ENCODE measurements at regions not wholly inside any gene's neighbourhood (a gene's known extent, or its start where the extent isn't known, plus 50 kb on each side); places are given as distances from the start of the nearest gene placed in this dataset.

DNA sequence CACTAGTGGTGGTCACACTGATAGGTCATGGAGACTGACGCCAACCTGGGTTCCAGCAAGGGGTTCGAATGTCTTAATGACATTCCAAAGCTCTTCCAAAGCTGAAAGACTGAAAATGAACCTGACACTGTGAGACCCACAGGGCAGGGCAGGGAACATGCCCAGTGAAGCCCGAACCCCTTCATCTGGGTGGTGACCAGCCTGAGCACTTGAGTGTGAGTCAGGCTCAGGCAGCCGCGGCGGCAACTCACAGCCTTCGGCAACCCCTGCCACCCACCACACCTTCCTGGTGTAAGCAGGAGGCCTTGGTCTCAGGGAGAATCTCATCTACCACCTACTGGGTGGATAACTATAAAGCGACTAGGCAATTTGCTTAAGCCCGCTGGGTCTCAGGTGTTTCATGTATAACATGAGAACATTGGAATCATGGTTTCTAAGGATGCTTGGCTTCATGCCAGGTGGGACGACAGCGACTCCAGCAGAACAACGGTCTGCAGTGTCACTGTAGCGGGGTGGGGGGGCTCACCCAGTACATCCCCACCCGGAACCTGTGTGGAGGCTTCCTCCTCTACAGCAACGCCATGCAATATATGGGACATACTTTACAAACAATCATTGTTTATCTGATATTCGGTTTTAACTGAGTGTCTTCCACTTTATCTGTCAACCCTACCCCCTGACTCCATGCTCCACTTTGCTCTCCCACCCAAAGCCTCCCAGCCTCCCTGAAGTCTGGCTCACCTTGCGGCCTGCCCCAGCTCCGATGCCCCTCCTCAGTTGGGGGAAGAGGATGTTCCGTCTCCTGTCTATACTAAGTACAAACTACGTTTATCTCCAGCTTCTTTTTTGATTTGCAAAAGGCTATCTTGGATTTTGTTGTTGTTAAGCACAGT, 125.0 kb upstream of the MEF2A start:
- Mint-ChIP-seq H3K4me3 (no peak overlapping the region), H3K27me3 (no peaks in the 10 kb centered on the region), H3K27ac (no peak overlapping the region), H3K9me3 (no peaks in the 10 kb centered on the region), H3K36me3 (no peaks in the 10 kb centered on the region), H3K4me1 (peaks cover 21% of the 10 kb centered on the region)
- no peak for ATAC-seq (ENCODE audit: low read depth)
- no peak for DNase-seq (ENCODE audit: low spot score in 2 of 2)

GRCh38 chr15:99441444-99441800, 124.4 kb upstream of the MEF2A start:
- peaks cover 21% of the 10 kb centered on the region for H3K4me1 Mint-ChIP-seq
- H3K27me3 Mint-ChIP-seq: no peaks in the 10 kb centered on the region
- H3K9me3 Mint-ChIP-seq: no peaks in the 10 kb centered on the region
- ATAC-seq (ENCODE audit: low read depth): no peak
- H3K27ac Mint-ChIP-seq: no peak overlapping the region
- no peak overlapping the region for H3K4me3 Mint-ChIP-seq
- H3K36me3 Mint-ChIP-seq: no peaks in the 10 kb centered on the region
- DNase-seq (ENCODE audit: low spot score in 2 of 2): no peak

GRCh38 chr15:99441871-99442251, 123.9 kb upstream of the MEF2A start:
- Mint-ChIP-seq H3K9me3 (no peaks in the 10 kb centered on the region), H3K27me3 (no peaks in the 10 kb centered on the region), H3K4me3 (no peak overlapping the region), H3K4me1 (peaks cover 21% of the 10 kb centered on the region), H3K36me3 (no peaks in the 10 kb centered on the region), H3K27ac (no peak overlapping the region)
- no peak for DNase-seq (ENCODE audit: low spot score in 2 of 2)
- ATAC-seq (ENCODE audit: low read depth): no peak

DNA sequence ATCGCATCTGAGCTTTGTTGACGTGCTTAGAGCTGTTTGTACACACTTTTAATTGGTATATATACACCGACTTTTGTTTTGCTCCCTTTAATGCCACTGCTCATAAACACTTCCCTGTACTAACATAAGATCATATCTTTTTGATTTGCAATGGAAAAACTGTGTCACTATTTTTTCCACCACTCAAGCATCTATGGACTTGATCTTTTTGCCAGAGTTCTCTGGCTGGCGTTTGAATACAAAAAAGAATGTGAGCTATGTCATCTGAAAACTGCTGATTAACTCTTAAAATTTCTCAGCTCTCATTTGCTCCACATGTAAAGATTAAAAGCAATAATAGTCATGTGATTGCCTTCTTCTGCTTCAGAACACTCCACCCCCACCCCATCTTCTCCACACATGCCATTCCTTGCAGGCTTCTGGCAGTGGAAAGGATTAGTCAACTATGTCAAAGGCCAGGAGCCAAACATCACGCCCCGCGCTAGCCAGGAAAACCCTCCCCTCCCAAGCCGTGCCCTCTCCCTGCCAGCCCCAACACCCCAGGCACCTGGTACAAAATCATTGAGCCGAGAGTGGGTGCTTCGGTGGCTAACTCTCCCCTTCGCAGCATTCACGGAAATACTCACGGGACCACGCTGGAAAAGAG, 123.4 kb upstream of the MEF2A start:
- Mint-ChIP-seq H3K27me3 (no peaks in the 10 kb centered on the region), H3K9me3 (no peaks in the 10 kb centered on the region), H3K4me1 (peaks cover 21% of the 10 kb centered on the region), H3K36me3 (no peaks in the 10 kb centered on the region), H3K27ac (peak overlapping the region; percentile 21), H3K4me3 (peak overlapping the region; percentile 72)
- no peak for DNase-seq (ENCODE audit: low spot score in 2 of 2)
- ATAC-seq (ENCODE audit: low read depth): peak; percentile 57

GRCh38 chr15:99443056-99443756, 122.6 kb upstream of the MEF2A start:
- no peaks in the 10 kb centered on the region for H3K9me3 Mint-ChIP-seq
- peak overlapping the region; percentile 56 for H3K27ac Mint-ChIP-seq

DNA sequence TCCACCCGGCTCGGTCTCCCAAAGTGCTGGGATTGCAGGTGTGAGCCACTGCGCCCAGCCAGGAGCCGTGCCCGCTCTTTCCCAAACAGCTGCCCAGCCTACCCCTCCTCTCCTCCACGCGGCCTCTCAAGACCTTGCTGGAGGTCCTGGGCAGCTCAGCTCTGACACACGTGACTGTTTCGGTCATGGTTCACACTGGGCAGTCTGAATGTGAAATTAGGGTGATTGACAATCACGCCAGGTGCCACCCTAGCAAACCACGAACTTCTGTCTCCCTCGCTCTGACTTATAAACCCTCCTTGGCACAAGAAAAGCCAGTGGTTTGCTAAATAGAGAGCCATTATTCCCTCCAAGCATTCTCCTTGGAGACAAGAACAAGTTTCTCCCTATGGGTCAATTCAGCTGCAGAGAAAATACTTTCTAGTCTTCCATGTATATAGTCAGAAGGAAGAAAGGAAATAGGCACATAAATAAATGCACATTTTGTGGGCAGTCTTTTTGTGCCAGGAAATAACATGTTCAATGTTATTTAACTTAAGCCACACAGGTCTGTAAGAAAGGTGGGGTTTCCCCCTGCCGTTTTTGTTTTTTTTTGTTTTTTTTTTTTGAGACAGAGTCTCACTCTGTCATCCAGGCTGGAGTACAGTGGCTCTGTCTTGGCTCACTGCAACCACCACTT, 121.9 kb upstream of the MEF2A start:
- peak; percentile 47 for ATAC-seq (ENCODE audit: low read depth)

More at GRCh38 chr15:99443056-99443756, 122.6 kb upstream of the MEF2A start:
- ATAC-seq (ENCODE audit: low read depth) (no peak), DNase-seq (ENCODE audit: low spot score in 2 of 2) (no peak)
- peaks cover 24% of the 10 kb centered on the region for H3K4me1 Mint-ChIP-seq
- H3K36me3 Mint-ChIP-seq: no peaks in the 10 kb centered on the region
- H3K4me3 Mint-ChIP-seq: peak overlapping the region; percentile 72
- H3K27me3 Mint-ChIP-seq: no peaks in the 10 kb centered on the region

GRCh38 chr15:99445272-99445850, 120.4 kb upstream of the MEF2A start:
- DNase-seq (ENCODE audit: low spot score in 2 of 2) (no peak), ATAC-seq (ENCODE audit: low read depth) (no peak)
- Mint-ChIP-seq H3K27me3 (no peaks in the 10 kb centered on the region), H3K4me3 (no peak overlapping the region), H3K9me3 (no peaks in the 10 kb centered on the region), H3K27ac (no peak overlapping the region), H3K36me3 (no peaks in the 10 kb centered on the region), H3K4me1 (peaks cover 29% of the 10 kb centered on the region)

More for the DNA sequence above, 121.9 kb upstream of the MEF2A start:
- H3K4me3 Mint-ChIP-seq: no peak overlapping the region
- peak overlapping the region; percentile 56 for H3K27ac Mint-ChIP-seq
- DNase-seq (ENCODE audit: low spot score in 2 of 2): no peak
- no peaks in the 10 kb centered on the region for H3K27me3 Mint-ChIP-seq
- H3K9me3 Mint-ChIP-seq: no peaks in the 10 kb centered on the region
- H3K36me3 Mint-ChIP-seq: no peaks in the 10 kb centered on the region
- peaks cover 26% of the 10 kb centered on the region for H3K4me1 Mint-ChIP-seq

GRCh38 chr15:99446565-99447496, 119.0 kb upstream of the MEF2A start:
- Mint-ChIP-seq H3K27ac (no peak overlapping the region), H3K4me1 (peaks cover 39% of the 10 kb centered on the region), H3K36me3 (no peaks in the 10 kb centered on the region), H3K9me3 (no peaks in the 10 kb centered on the region), H3K4me3 (no peak overlapping the region), H3K27me3 (no peaks in the 10 kb centered on the region)
- DNase-seq (ENCODE audit: low spot score in 2 of 2) (no peak), ATAC-seq (ENCODE audit: low read depth) (no peak)

DNA sequence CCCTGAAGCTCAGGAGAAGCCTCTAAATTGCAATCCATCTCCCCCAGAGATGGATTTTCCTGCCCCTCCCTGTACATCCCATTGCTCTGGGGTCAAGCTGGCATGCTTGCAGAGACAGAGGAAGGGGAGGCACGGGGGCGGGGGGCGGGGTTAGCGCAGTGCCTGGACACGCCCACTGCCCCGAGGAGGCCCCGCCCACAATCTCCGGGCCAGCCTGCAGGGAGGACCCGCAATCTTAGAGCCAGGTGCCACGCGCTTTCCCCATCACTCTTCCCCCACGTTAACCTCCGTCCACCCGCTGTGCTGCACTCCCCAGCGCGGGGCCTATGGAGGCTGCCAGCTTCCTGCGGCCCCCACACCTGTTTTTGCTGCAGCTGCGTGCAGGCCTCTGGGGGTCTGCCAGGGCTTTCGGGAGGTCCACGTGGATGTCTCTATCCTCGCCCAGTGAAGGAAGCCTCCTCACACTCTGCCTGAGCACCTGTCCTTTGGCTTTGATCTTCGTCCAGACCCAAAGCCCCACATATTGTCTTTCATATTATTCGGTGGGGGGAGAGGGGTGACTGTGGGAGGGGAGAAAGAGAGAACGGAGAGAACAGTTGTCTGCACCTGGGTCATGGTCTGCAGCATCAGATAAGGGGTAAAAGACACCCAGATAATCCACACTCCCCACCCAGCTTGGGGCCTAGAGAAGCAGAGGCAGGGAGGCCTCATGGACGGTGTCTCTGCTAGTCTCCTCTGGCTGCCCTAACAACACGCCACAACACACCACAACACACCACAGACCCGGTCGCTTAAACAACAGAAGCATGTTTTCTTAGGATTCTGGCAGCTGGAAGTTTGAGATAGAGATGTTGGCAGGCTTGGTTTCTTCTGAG, 118.0 kb upstream of the MEF2A start:
- Mint-ChIP-seq H3K4me1 (peaks cover 37% of the 10 kb centered on the region), H3K36me3 (no peaks in the 10 kb centered on the region), H3K9me3 (no peaks in the 10 kb centered on the region), H3K4me3 (no peak overlapping the region), H3K27me3 (no peaks in the 10 kb centered on the region), H3K27ac (no peak overlapping the region)
- DNase-seq (ENCODE audit: low spot score in 2 of 2) (peak in 1 of 2 donors; percentile 10), ATAC-seq (ENCODE audit: low read depth) (no peak)

DNA sequence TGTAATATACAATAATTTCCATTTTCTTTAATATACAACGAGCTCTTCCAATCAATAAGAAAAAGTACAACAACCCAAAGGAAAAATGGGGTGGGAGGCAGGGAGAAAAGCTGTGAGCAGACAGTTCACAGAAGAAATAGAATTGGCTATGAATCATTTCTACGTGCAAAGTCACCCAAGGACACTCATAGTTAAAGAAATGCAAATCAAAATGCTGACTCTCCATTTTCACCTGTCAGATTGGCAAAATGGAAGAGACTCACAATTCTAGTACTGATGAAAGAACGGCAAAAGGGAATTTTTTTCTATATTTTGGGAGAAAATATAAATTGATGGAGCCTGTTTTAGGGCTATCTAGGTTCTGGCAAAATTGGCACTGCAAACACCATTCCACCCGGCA, 116.3 kb upstream of the MEF2A start:
- Mint-ChIP-seq H3K9me3 (no peaks in the 10 kb centered on the region), H3K4me1 (peaks cover 36% of the 10 kb centered on the region), H3K27ac (no peak overlapping the region), H3K4me3 (no peak overlapping the region), H3K27me3 (no peaks in the 10 kb centered on the region), H3K36me3 (no peaks in the 10 kb centered on the region)
- DNase-seq (ENCODE audit: low spot score in 2 of 2) (peak in 1 of 2 donors; percentile 1), ATAC-seq (ENCODE audit: low read depth) (no peak)

DNA sequence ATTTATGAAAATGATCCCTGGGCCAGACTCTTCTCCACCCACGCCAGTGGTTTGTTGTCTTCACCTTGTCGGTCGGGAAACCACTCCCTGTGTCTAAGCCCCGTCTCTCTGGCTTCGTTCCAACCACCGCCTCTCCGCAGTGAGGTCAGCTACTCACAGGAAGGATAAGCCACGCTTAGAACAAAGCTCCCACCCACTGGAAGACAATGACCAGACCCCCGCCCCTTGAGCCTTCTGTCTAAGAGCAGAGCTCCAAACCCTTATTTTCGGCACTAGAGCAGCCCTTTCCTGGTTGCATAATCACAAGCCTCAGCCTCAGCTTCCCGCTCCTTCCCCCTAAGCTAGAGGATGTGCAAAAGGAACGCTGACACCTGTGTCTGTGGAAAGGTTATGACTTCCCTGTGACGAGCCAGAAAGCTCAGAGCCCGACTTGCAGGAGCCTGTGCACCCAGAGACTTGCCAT, 114.9 kb upstream of the MEF2A start:
- H3K9me3 Mint-ChIP-seq: no peaks in the 10 kb centered on the region
- no peak overlapping the region for H3K27ac Mint-ChIP-seq
- peak overlapping the region; percentile 51 for H3K4me3 Mint-ChIP-seq
- peaks cover 36% of the 10 kb centered on the region for H3K4me1 Mint-ChIP-seq
- DNase-seq (ENCODE audit: low spot score in 2 of 2): peak in 1 of 2 donors; percentile 15
- no peaks in the 10 kb centered on the region for H3K36me3 Mint-ChIP-seq
- no peaks in the 10 kb centered on the region for H3K27me3 Mint-ChIP-seq
- peak; percentile 26 for ATAC-seq (ENCODE audit: low read depth)

DNA sequence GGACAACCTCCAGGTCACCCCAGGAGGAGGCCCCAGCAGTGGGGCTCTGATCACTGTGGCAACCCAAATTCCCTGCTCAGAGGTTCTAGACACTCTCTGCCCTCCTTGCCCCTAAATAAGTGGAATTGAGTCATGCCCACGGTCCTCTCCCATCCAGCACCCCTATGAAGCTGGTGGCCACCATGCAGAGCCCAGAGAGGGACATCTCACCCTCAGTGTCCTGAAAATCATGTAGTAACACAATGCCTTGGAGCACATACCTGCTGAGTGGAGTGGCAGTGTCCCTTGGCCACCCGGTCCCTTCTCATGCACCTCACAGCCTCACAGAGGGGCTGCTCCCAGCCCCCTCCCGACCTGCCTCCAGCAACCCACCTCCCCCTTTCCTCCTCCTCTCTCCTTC, 114.3 kb upstream of the MEF2A start:
- Mint-ChIP-seq H3K4me3 (peak overlapping the region; percentile 30), H3K9me3 (no peaks in the 10 kb centered on the region), H3K27me3 (no peaks in the 10 kb centered on the region), H3K36me3 (no peaks in the 10 kb centered on the region), H3K4me1 (peaks cover 36% of the 10 kb centered on the region), H3K27ac (no peak overlapping the region)
- ATAC-seq (ENCODE audit: low read depth) (no peak), DNase-seq (ENCODE audit: low spot score in 2 of 2) (peak in 1 of 2 donors; percentile 9)

Measured in memory B cell (primary cell).